NCI-H2107 treated with DMSO at 0.1 percent for 48 hours (cell line): ENCODE measurements at regions not wholly inside any gene's neighbourhood (a gene's known extent, or its start where the extent isn't known, plus 50 kb on each side); places are given as distances from the start of the nearest gene placed in this dataset.

Source experiments
- DNase-seq: peaks from one replicate; lab custom pipeline; 2025; ENCODE audit not compliant: unreplicated experiment; lab: John Stamatoyannopoulos, UW

- DNase-seq: no peak
Measured at GRCh38 chr14:101705733-101706508, 55.6 kb upstream of the PPP2R5C start.

GRCh38 chr14:101706509-101707067, 54.9 kb upstream of the PPP2R5C start:
- DNase-seq: no peak

- peak; percentile 80 for DNase-seq
Measured at GRCh38 chr14:101707068-101707842, 54.3 kb upstream of the PPP2R5C start.

DNA sequence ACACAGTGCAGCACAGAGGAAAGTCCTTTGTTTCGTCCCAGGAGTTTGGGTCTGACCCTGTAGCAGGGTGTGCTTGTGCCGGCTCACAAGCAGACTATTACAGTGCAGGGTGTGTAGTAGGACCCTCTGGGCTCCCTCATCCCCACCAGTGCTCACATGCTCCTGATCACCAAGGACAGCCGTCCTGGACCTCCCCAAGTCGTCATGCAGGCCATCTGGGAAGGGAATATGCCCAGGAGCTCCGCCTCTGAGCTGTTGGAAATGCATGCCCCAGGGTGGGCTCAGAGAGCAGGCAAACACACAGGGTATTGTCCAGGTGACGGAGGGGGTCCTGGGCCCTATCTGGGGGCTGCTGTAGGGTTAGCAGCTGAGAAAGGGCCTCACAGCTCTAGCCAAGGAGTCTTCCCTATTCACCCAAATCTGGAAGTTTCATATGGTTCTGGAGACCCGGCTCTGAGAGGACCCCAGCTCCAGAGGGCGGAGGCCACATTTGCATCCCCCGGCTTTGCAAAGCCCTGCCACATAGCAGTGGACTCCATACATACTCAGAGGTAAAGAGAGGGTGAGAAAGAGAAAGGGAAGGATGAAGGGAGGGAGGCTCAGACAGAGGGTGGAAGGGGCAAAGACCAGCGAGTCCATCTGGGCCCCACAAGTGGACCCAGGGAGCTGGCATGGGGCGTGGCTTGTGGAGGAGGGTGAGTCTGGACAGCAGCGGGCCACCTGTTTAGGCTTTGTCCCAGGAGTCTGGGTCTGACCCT, 53.5 kb upstream of the PPP2R5C start:
- DNase-seq: no peak

DNA sequence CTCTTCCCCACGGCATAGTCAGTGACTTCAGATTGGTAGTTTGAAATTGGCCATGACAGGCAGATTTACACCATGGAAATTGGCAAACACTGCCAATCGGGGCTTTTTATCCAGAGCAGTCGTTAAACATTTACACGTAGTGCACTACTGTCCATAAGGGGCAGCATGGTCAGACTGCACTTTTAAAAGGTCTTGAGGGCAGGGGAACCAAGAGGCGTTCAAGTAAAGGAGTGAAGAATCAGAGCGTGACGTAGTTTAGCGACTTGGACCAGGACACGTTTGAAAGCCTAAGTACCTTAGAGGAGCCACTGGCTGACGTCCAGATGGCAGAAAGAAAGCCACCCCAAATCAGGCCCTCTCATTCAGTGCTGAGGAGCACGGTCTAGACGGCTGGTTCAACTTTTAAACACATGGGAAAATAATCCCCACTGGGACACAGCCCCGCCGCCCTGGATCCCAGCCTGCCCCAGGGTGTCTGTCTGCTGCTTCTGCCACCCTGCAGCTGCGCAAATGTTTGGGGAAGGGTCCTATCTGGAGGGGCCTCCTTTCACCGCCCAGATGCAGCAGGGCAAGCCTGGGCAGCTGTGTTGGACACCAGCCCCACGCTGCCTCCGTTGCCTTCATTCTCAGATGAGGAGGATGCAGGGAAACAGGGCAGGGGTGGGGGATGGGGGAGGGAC, 52.5 kb upstream of the PPP2R5C start:
- no peak for DNase-seq

DNA sequence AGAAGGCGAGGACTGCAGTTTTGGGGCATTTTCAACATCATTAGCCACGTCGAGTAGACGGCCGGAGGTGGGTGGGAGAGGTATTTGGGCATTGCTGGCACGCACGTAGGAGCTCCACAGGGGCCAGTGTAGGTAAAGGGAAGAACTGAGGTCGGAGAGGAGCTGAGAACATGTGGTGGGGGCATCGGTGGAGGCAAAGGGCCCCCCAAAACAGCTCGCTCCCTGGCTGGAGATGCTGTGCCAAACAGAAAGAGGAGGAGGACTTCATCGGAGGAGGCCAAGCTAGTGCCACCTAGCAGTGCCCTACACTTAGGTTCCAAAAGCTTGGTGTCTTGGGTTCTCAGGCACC, 52.0 kb upstream of the PPP2R5C start:
- DNase-seq: no peak

DNA sequence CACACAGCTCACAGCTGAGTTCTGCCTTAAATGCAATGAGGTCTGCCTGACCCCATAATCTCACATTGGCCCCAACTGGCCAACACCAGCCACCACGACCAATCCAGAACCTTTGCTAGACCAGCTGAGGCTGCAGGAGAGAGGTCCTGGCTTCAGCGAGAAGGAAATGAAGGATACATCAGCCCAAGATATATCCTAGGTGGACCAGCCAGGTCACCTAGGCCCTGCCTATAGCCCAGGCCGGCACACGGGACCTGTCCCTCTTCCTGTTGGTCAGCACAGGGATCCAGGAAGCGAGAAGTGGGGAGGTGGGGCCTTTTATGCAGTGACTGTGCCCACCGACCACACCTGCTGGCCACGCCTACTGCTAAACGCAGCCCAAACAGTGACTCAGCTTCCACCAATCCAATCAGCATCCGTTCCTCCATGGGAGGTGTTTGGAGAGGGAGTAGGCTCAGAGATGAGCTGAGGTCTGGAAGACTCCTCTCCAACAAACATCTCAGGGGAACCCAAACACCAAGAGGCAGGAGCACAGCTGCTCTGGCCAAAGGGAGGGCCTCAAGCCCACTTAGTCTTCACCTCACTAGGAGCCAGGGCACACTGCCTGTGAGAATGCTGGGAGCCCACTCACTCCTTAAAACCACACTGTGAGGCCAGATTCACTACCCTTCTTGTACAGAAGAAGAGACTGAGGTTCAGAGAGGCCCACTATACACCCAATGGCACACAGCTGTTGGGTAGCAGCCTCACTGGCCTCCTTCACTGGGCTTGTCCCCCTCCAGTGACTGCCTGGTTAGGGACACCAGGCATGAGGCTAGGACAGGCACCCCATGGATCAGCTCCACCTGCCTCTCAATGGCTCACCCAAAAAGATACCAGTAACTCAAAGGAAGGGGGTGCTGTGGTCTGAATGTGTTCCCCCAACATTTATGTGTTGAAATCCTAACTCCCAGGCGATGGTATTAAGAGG, 51.3 kb upstream of the PPP2R5C start:
- DNase-seq: no peak

DNA sequence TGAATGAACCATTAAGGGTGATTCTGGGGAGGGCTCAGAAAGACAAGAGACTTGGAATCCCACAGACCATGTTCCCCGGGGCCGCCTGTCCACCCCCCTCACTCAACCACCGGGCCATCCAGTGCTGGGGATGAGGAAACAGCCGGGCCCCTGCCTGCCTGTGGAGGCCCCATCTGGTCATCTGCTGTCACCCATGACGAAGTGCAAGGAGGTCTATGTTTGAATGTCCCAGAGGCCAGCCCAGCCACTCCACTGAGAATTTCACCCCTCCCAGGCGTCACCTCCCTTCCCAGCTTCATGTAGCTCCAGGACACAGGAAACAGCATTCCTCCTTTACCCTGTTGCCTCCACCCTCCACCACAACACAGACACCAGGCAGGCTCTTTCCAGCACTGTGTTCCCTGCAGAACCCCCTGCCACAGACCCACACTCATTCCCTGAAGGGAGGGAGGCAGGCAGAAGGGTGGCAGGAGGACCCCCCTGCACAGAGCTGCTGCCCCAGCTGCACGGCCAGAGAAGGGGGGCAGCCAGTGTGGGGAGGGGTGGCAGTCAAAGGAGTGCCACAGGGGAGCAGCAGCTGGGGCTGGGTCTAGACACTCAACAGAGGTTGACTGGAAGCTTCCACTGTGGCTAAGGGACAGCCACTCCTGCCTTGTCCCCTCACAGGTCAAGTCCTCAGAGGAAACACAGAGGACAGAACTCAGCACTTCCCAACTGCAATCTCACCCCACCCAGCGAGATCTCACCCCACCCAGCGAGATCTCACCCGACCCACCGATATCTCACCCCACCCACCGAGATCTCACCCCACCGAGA, 50.3 kb upstream of the PPP2R5C start:
- DNase-seq: no peak
